Adrenal gland (tissue), 9 donors: ENCODE measurements at regions not wholly inside any gene's neighbourhood (a gene's known extent, or its start where the extent isn't known, plus 50 kb on each side); places are given as distances from the start of the nearest gene placed in this dataset.
"Not testable (repeated sequence)": the region's sequence is repeated elsewhere in the genome, so short reads cannot be mapped to it uniquely, and the experiment has no call there.

ENCODE experiments used
- DNase-seq, 7 donors: peaks; one replicate each; pipeline ENCODE4 v3.0.0-alpha.2; 2019 to 2020
- H3K27ac ChIP-seq, 5 donors: fragments of 200-600 bp; sonication (generic) in 4 of 5; 1 replicate in 3 of 5; 2 replicates in 2 of 5; pipeline versions ENCODE4 v1.5.1 to v1.8.0; 2016 to 2020; ENCODE audit warnings: mild to moderate bottlenecking in 1 of 5
- H3K27me3 ChIP-seq: fragments of 200-600 bp; 2 replicates; pipeline ENCODE4 v1.8.0; 2021
- H3K36me3 ChIP-seq, 2 donors: fragments of 200-600 bp; replicated peaks in 1 of 2; 1 replicate in 1 of 2; 2 replicates in 1 of 2; pipeline versions ENCODE4 v1.5.1 to v1.8.0; 2018 to 2022
- H3K4me1 ChIP-seq, 2 donors: fragments of 200-600 bp; replicated peaks in 1 of 2; 1 replicate in 1 of 2; 2 replicates in 1 of 2; pipeline versions ENCODE4 v1.5.1 to v1.8.0; 2018 to 2021
- H3K4me3 ChIP-seq, 4 donors: fragments of 200-600 bp; sonication (generic) in 3 of 4; one replicate each; pipeline ENCODE4 v1.5.1; 2016 to 2018
- H3K9me3 ChIP-seq, 3 donors: fragments of 200-600 bp; sonication (generic) in 1 of 3; replicated peaks in 1 of 3; 1 replicate in 2 of 3; 2 replicates in 1 of 3; pipeline versions ENCODE4 v1.5.1 to v1.8.0; 2016 to 2021
- WGBS, 4 donors: extraction: QIAGEN DNeasy Blood & Tissue Kit in 2 of 4; methylation state at CpG; one replicate each; pipeline versions ENCODE4 v1.1.5 to v1.1.7; 2013 to 2017; 5-methylcytosine and 5-hydroxymethylcytosine counted together
- intact Hi-C, 2 donors: fragments of 100-400 bp; cut with DNase I; formaldehyde crosslinking; loops; one replicate each; pipeline versions ENCODE4 v1.14.1 to v1.15.0; 2022 to 2023
- donor health status: healthy with polysubstance abuse.
- donor health status: Bipolar disorder and iron deficiency.
- donor health status: DM: yes; HTN: yes; CAD: no.
- donor health status: DM: no; HTN: no; CAD: no.
- donor health status: DM: no; HTN: no; CAD: no.

- H3K9me3 ChIP-seq, H3K36me3 ChIP-seq, H3K4me1 ChIP-seq, intact Hi-C loops, H3K4me3 ChIP-seq, DNase-seq, H3K27ac ChIP-seq: not testable (repeated sequence)
- H3K27me3 ChIP-seq, result peaks cover 26% of the 10 kb centered on the region
- WGBS, 4 donors, result 43 to 51% (median 47%) methylated on average over 3 of the region's 3 CpGs
Measured at GRCh38 chr21:9010936-9011890, 1510.2 kb upstream of the TPTE start.

GRCh38 chr21:9011916-9012315 is 1509.5 kb upstream of the TPTE start:
- H3K9me3 ChIP-seq, intact Hi-C loops, H3K27ac ChIP-seq, H3K4me1 ChIP-seq, H3K4me3 ChIP-seq, DNase-seq, H3K36me3 ChIP-seq: not testable (repeated sequence)
- peaks cover 26% of the 10 kb centered on the region for H3K27me3 ChIP-seq
- whole genome bisulfite sequencing, 4 donors, result 36 to 42% (median 37%) methylated on average over 4 of the region's 4 CpGs

GRCh38 chr21:9013502-9014242 is 1507.7 kb upstream of the TPTE start:
- DNase-seq, H3K9me3 ChIP-seq, H3K4me3 ChIP-seq, H3K36me3 ChIP-seq, H3K4me1 ChIP-seq, intact Hi-C loops, H3K27ac ChIP-seq: not testable (repeated sequence)
- peaks cover 15% of the 10 kb centered on the region for H3K27me3 ChIP-seq
- WGBS, 4 donors, result 49 to 54% (median 52%) methylated on average over 8 of the region's 8 CpGs

- DNase-seq, H3K27me3 ChIP-seq, H3K27ac ChIP-seq, H3K4me3 ChIP-seq, H3K36me3 ChIP-seq, intact Hi-C loops, H3K4me1 ChIP-seq, H3K9me3 ChIP-seq: not testable (repeated sequence)
- 63 to 68% (median 65%) methylated on average over 7 of the region's 7 CpGs for WGBS, 4 donors
Measured at GRCh38 chr21:9014243-9014734, 1507.1 kb upstream of the TPTE start.

- 50 to 62% (median 55%) methylated on average over 7 of the region's 8 CpGs for WGBS, 4 donors
- H3K27me3 ChIP-seq, DNase-seq, intact Hi-C loops, H3K36me3 ChIP-seq, H3K9me3 ChIP-seq, H3K4me1 ChIP-seq, H3K27ac ChIP-seq, H3K4me3 ChIP-seq: not testable (repeated sequence)
Measured at GRCh38 chr21:9015483-9016197, 1505.7 kb upstream of the TPTE start.

GRCh38 chr21:9017206-9017605 is 1504.2 kb upstream of the TPTE start:
- H3K4me1 ChIP-seq, intact Hi-C loops, H3K27me3 ChIP-seq, H3K9me3 ChIP-seq, H3K27ac ChIP-seq, DNase-seq, H3K4me3 ChIP-seq, H3K36me3 ChIP-seq: not testable (repeated sequence)
- 42 to 71% (median 63%) methylated on average over 1 to 2 of the region's 2 CpGs for WGBS, 4 donors

GRCh38 chr21:9018731-9019253 is 1502.6 kb upstream of the TPTE start:
- DNase-seq, intact Hi-C loops, H3K36me3 ChIP-seq, H3K4me1 ChIP-seq, H3K4me3 ChIP-seq, H3K27me3 ChIP-seq, H3K27ac ChIP-seq, H3K9me3 ChIP-seq: not testable (repeated sequence)
- WGBS, 4 donors, result 40 to 65% (median 44%) methylated on average over 2 to 5 of the region's 5 CpGs

- H3K27me3 ChIP-seq, H3K4me1 ChIP-seq, DNase-seq, H3K27ac ChIP-seq, H3K36me3 ChIP-seq, H3K9me3 ChIP-seq, intact Hi-C loops, H3K4me3 ChIP-seq: not testable (repeated sequence)
- WGBS, 4 donors, result 21 to 37% (median 30%) methylated on average over 4 of the region's 4 CpGs
Measured at GRCh38 chr21:9024006-9024767, 1497.2 kb upstream of the TPTE start.

- DNase-seq, intact Hi-C loops, H3K9me3 ChIP-seq, H3K4me1 ChIP-seq, H3K27ac ChIP-seq, H3K4me3 ChIP-seq, H3K27me3 ChIP-seq, H3K36me3 ChIP-seq: not testable (repeated sequence)
- WGBS, 4 donors, result 31 to 50% (median 40%) methylated on average over 1 to 2 of the region's 2 CpGs
Measured at GRCh38 chr21:9026729-9027416, 1494.5 kb upstream of the TPTE start.
